Endothelial cell of umbilical vein (primary cell): ENCODE measurements at regions not wholly inside any gene's neighbourhood (a gene's known extent, or its start where the extent isn't known, plus 50 kb on each side); places are given as distances from the start of the nearest gene placed in this dataset.

Source experiments
- BruUV-seq: library from RNA; stranded (reverse); fragments of 400-500 nt; replicated peaks from 2 replicates; lab custom pipeline; 2021; lab: Mats Ljungman, UMichigan
- CTCF ChIA-PET: fragments of 300-600, 350-600 bp; sonication (Branson Sonifier 250); formaldehyde crosslinking; loops from one replicate; lab custom pipeline; 2021; ENCODE audit warnings: antibody characterized with exemption, inconsistent platforms; lab: Charles Lee
- POLR2A ChIA-PET: fragments of 300-600, 350-600 bp; sonication (Branson Sonifier 250); formaldehyde crosslinking; loops from one replicate; lab custom pipeline; 2021; ENCODE audit warnings: antibody characterized with exemption, inconsistent platforms; lab: Charles Lee
- DNase-seq: peaks from one replicate; pipeline ENCODE4 v3.0.0-alpha.2; 2011; ENCODE audit warnings: low read depth, low spot score
- FAIRE-seq: peaks from 2 replicates; lab custom pipeline; 2011; peaks lifted over from hg19 to GRCh38; lab: Jason Lieb, UNC
- H2AFZ ChIP-seq: 2 replicates; pipeline ENCODE4 v1.6.0; 2012; ENCODE audit warnings: low read depth, low read length, control low read depth, inconsistent platforms
- H3K27ac ChIP-seq: 2 replicates; pipeline ENCODE4 v1.5.1; 2011; ENCODE audit warnings: low read depth, mild to moderate bottlenecking, control low read depth, low read length, moderate library complexity; ENCODE audit not compliant: insufficient read depth
- H3K27me3 ChIP-seq, 2 experiments: 2 replicates each; pipeline versions ENCODE4 v1.6.0 to v1.6.1; 2011; ENCODE audit warnings: low read length in 2 of 2, mixed read lengths in 1 of 2; ENCODE audit not compliant: control insufficient read depth in 2 of 2, insufficient read depth in 2 of 2
- H3K36me3 ChIP-seq, 2 experiments: 2 replicates in 1 of 2; 3 replicates in 1 of 2; pipeline ENCODE4 v1.5.1; 2011; ENCODE audit warnings: low read length in 2 of 2, mild to moderate bottlenecking in 1 of 2, moderate library complexity in 1 of 2; ENCODE audit not compliant: control insufficient read depth in 2 of 2, insufficient read depth in 2 of 2; ENCODE audit errors: extremely low read depth in 1 of 2
- H3K4me1 ChIP-seq: 3 replicates; pipeline ENCODE4 v1.5.1; 2011; ENCODE audit warnings: mild to moderate bottlenecking, low read length; ENCODE audit not compliant: control insufficient read depth, insufficient read depth; ENCODE audit errors: extremely low read depth
- H3K4me2 ChIP-seq: 2 replicates; pipeline ENCODE4 v1.6.1; 2011; ENCODE audit warnings: low read length, control low read depth, mixed read lengths; ENCODE audit not compliant: insufficient read depth
- H3K4me3 ChIP-seq, 3 experiments: fragments of 200-600 bp in 1 of 3; sonication (generic), shearing (Covaris generic) in 1 of 3; replicated peaks in 1 of 3; 2 replicates each; pipeline ENCODE4 v1.5.1; 2011 to 2016; ENCODE audit warnings: control low read depth in 3 of 3, low read length in 3 of 3, mild to moderate bottlenecking in 2 of 3, inconsistent platforms in 1 of 3, low read depth in 1 of 3, moderate library complexity in 1 of 3; ENCODE audit not compliant: insufficient read depth in 1 of 3
- H3K79me2 ChIP-seq: 2 replicates; pipeline ENCODE4 v1.6.0; 2012; ENCODE audit warnings: low read length, inconsistent platforms; ENCODE audit not compliant: control insufficient read depth, insufficient read depth
- H3K9ac ChIP-seq: replicated peaks from 2 replicates; pipeline ENCODE3; 2011; ENCODE audit warnings: low read length, control low read depth; ENCODE audit not compliant: insufficient read depth; ENCODE audit errors: extremely low read depth
- H3K9me1 ChIP-seq: replicated peaks from 3 replicates; pipeline ENCODE4 v1.6.0; 2011; ENCODE audit warnings: mild to moderate bottlenecking, low read length; ENCODE audit not compliant: control insufficient read depth, insufficient read depth; ENCODE audit errors: extremely low read depth
- H3K9me3 ChIP-seq: replicated peaks from 2 replicates; pipeline ENCODE4 v1.5.1; 2012; ENCODE audit warnings: low read length, inconsistent platforms; ENCODE audit not compliant: control insufficient read depth, insufficient read depth
- H4K20me1 ChIP-seq: replicated peaks from 2 replicates; pipeline ENCODE3; 2011; ENCODE audit warnings: mild to moderate bottlenecking, low read length; ENCODE audit not compliant: control insufficient read depth, insufficient read depth; ENCODE audit errors: extremely low read depth
- CTCF ChIP-seq, 2 donors: IDR thresholded peaks; 1 replicate in 1 of 2; 2 replicates in 1 of 2; pipeline ENCODE4 v1.5.1; 2011; ENCODE audit warnings: low read length in 2 of 2, mild to moderate bottlenecking in 2 of 2, moderate library complexity in 2 of 2, control low read depth in 1 of 2, inconsistent platforms in 1 of 2, low read depth in 1 of 2; ENCODE audit not compliant: insufficient read depth in 1 of 2; ENCODE audit errors: extremely low read depth in 1 of 2
- EZH2 ChIP-seq: IDR thresholded peaks from 2 replicates; pipeline ENCODE4 v1.6.1; 2012; ENCODE audit warnings: borderline replicate concordance, low read depth, mild to moderate bottlenecking, moderate library complexity, low read length, inconsistent platforms; ENCODE audit not compliant: severe bottlenecking
- FOS ChIP-seq: IDR thresholded peaks from 2 replicates; pipeline ENCODE4 v1.6.1; 2011; ENCODE audit warnings: mild to moderate bottlenecking, low read length, moderate library complexity, borderline replicate concordance; ENCODE audit not compliant: insufficient read depth
- GATA2 ChIP-seq: IDR thresholded peaks from 2 replicates; pipeline ENCODE4 v1.7.0; 2011; ENCODE audit warnings: low read depth, mild to moderate bottlenecking, moderate library complexity, mixed read lengths, low read length; ENCODE audit not compliant: insufficient read length, insufficient read depth
- JUN ChIP-seq: IDR thresholded peaks from 2 replicates; pipeline ENCODE4 v1.6.1; 2011; ENCODE audit warnings: borderline replicate concordance, low read depth; ENCODE audit not compliant: insufficient read length, insufficient read depth
- MAX ChIP-seq: IDR thresholded peaks from 2 replicates; pipeline ENCODE4 v1.6.1; 2011; ENCODE audit not compliant: insufficient read depth, insufficient read length
- MYC ChIP-seq: IDR thresholded peaks from one replicate; pipeline ENCODE4 v1.6.1; 2011; ENCODE audit warnings: mild to moderate bottlenecking, low read depth, low read length
- POLR2A ChIP-seq: IDR thresholded peaks from 2 replicates; pipeline ENCODE4 v1.6.1; 2012; ENCODE audit warnings: low read depth, mild to moderate bottlenecking, control low read depth, low read length
- POLR2AphosphoS5 ChIP-seq: IDR thresholded peaks from 2 replicates; pipeline ENCODE4 v1.6.1; 2012; ENCODE audit warnings: low read depth, mild to moderate bottlenecking, control low read depth, low read length, moderate library complexity; ENCODE audit not compliant: insufficient read depth
- dilution Hi-C: fragments of 300-500 bp; cut with MboI; formaldehyde crosslinking; loops from one replicate; pipeline ENCODE4 v1.15.0; 2019; ENCODE audit warnings: low sequenced_read_pairs; ENCODE audit not compliant: extremely low pct_ligation_motif_present
- intact Hi-C: fragments of 100-400 bp; cut with micrococcal nuclease; formaldehyde crosslinking; loops from one replicate; pipeline ENCODE4 v1.10.0; 2022

GRCh38 chr2:147013696-147014392 is 831.0 kb upstream of the ACVR2A start:
- DNase-seq (no peak), FAIRE-seq (no peak)
- CTCF ChIA-PET: interaction anchor here (0.9 kb wide), 2 partner anchors 31 to 897 kb away, joined by 3 to 4 read pairs; no protein-coding TSS in a partner anchor
- TF ChIP-seq EZH2 (no peak), MAX (no peak), POLR2A (no peak), MYC (no peak), GATA2 (no peak), FOS (no peak), CTCF (IDR thresholded peaks at IDR 0.05; ENCODE audit: extremely low read depth in 1 of 2, insufficient read depth in 1 of 2, low read depth in 1 of 2, low read length in 2 of 2) (no peak), JUN (no peak), POLR2AphosphoS5 (no peak)
- intact Hi-C loops (no loop called here), dilution Hi-C loops (no loop called here)
- H4K20me1 ChIP-seq: no peaks in the 10 kb centered on the region
- no peak overlapping the region for H2AFZ ChIP-seq
- POLR2A ChIA-PET: no interaction called here
- no peak overlapping the region for H3K27ac ChIP-seq
- H3K4me1 ChIP-seq: no peaks in the 10 kb centered on the region
- no peaks in the 10 kb centered on the region for H3K79me2 ChIP-seq
- no peaks in the 10 kb centered on the region for H3K27me3 ChIP-seq
- H3K4me2 ChIP-seq: no peak overlapping the region
- H3K9me1 ChIP-seq: no peaks in the 10 kb centered on the region
- no peaks in the 10 kb centered on the region for H3K9me3 ChIP-seq
- no TSS peak for BruUV-seq
- no peaks in the 10 kb centered on the region for H3K36me3 ChIP-seq
- H3K4me3 ChIP-seq: no peak overlapping the region
- no peak overlapping the region for H3K9ac ChIP-seq
